Sigmoid colon (tissue), 4 donors: ENCODE measurements at regions not wholly inside any gene's neighbourhood (a gene's known extent, or its start where the extent isn't known, plus 50 kb on each side); places are given as distances from the start of the nearest gene placed in this dataset.

Source experiments
- CTCF ChIP-seq, 4 experiments: fragments of 450-650 bp in 3 of 4; fragments of 200-600 bp in 1 of 4; IDR thresholded peaks; one replicate each; pipeline ENCODE4 v1.5.1; 2016 to 2019; ENCODE audit warnings: antibody characterized with exemption in 4 of 4, mild to moderate bottlenecking in 3 of 4, moderate library complexity in 2 of 4
- EP300 ChIP-seq, 4 donors: sonication (generic); formaldehyde crosslinking; IDR thresholded peaks; one replicate each; pipeline ENCODE4 v1.6.1; 2017; ENCODE audit warnings: antibody characterized with exemption in 4 of 4
- POLR2A ChIP-seq, 2 donors: fragments of 450-650 bp; IDR thresholded peaks; one replicate each; pipeline ENCODE4 v1.6.1; 2016; ENCODE audit warnings: antibody characterized with exemption in 2 of 2, mild to moderate bottlenecking in 2 of 2, moderate library complexity in 2 of 2
- POLR2AphosphoS5 ChIP-seq, 4 donors: sonication (generic); formaldehyde crosslinking; IDR thresholded peaks; one replicate each; pipeline ENCODE4 v1.6.1; 2017; ENCODE audit warnings: antibody characterized with exemption in 4 of 4

GRCh38 chr3:126245811-126246727 lies 65.7 kb upstream of the ALDH1L1 start:
- TF ChIP-seq CTCF (IDR thresholded peaks at IDR 0.05) (peak in 1 of 4 experiments; percentile 57), POLR2A (IDR thresholded peaks at IDR 0.05) (no peak), POLR2AphosphoS5 (IDR thresholded peaks at IDR 0.05) (peak in 1 of 4 donors; percentile 14), EP300 (IDR thresholded peaks at IDR 0.05) (no peak)
